ENCODE measurements at regions not wholly inside any gene's neighbourhood (a gene's known extent, or its start where the extent isn't known, plus 50 kb on each side); places are given as distances from the start of the nearest gene placed in this dataset.

GRCh38 chr3:195009616-195010015, 261.3 kb downstream of the XXYLT1 start:
- TF ChIP-seq POLR2AphosphoS5 (IDR thresholded peaks at IDR 0.05; ENCODE audit: low read depth, low read length), result no peak
- no peak for TF ChIP-seq POLR2A (IDR thresholded peaks at IDR 0.05; ENCODE audit: low read depth, low read length)
- TF ChIP-seq TAF1 (IDR thresholded peaks at IDR 0.05; ENCODE audit: low read depth, low read length), result no peak
- no peak for TF ChIP-seq SPI1 (IDR thresholded peaks at IDR 0.05; ENCODE audit: low read depth, low read length)
- no peak for TF ChIP-seq POU2F2 (IDR thresholded peaks at IDR 0.05; ENCODE audit: low read depth, low read length)

Data from GM12891 (cell line).